ENCODE measurements at regions not wholly inside any gene's neighbourhood (a gene's known extent, or its start where the extent isn't known, plus 50 kb on each side); places are given as distances from the start of the nearest gene placed in this dataset.
A peak's percentile ranks its signal among the peaks of the same experiment; 100 is the strongest.
"Not testable (repeated sequence)": the region's sequence is repeated elsewhere in the genome, so short reads cannot be mapped to it uniquely, and the experiment has no call there.

GRCh38 chr5:163888366-163888765 lies 382.9 kb downstream of the MAT2B start:
- no peak for DNase-seq

GRCh38 chr5:163889369-163889768 lies 383.9 kb downstream of the MAT2B start:
- DNase-seq, result no peak

- no peak for DNase-seq
Measured at GRCh38 chr5:163890261-163890660, 384.8 kb downstream of the MAT2B start.

GRCh38 chr5:163893281-163893680 lies 387.9 kb downstream of the MAT2B start:
- no peak for DNase-seq

- no peak for DNase-seq
Measured at GRCh38 chr5:163894645-163895044, 389.2 kb downstream of the MAT2B start.

GRCh38 chr5:163898873-163899272 lies 393.5 kb downstream of the MAT2B start:
- DNase-seq, result no peak

- DNase-seq, result not testable (repeated sequence)
Measured at GRCh38 chr5:163907783-163908182, 402.4 kb downstream of the MAT2B start.

- DNase-seq, result no peak
Measured at GRCh38 chr5:163908253-163908652, 402.8 kb downstream of the MAT2B start.

- DNase-seq, result no peak
Measured at GRCh38 chr5:163910226-163910625, 404.8 kb downstream of the MAT2B start.

- DNase-seq, result no peak
Measured at GRCh38 chr5:163912046-163912445, 406.6 kb downstream of the MAT2B start.

- no peak for DNase-seq
Measured at GRCh38 chr5:163913548-163913947, 408.1 kb downstream of the MAT2B start.

- DNase-seq, result no peak
Measured at GRCh38 chr5:163914910-163915309, 409.5 kb downstream of the MAT2B start.

GRCh38 chr5:163915481-163915961 lies 410.1 kb downstream of the MAT2B start:
- DNase-seq, result no peak

GRCh38 chr5:163916376-163916775 lies 411.0 kb downstream of the MAT2B start:
- peak; percentile 29 for DNase-seq

- DNase-seq, result no peak
Measured at GRCh38 chr5:163916861-163917260, 411.4 kb downstream of the MAT2B start.

- DNase-seq, result no peak
Measured at GRCh38 chr5:163917747-163918146, 412.3 kb downstream of the MAT2B start.

- DNase-seq, result not testable (repeated sequence)
Measured at GRCh38 chr5:163934990-163935389, 429.6 kb downstream of the MAT2B start.

GRCh38 chr5:163938595-163938994 lies 433.2 kb downstream of the MAT2B start:
- no peak for DNase-seq

GRCh38 chr5:163941079-163941478 lies 435.7 kb downstream of the MAT2B start:
- no peak for DNase-seq

GRCh38 chr5:163943546-163943945 lies 438.1 kb downstream of the MAT2B start:
- no peak for DNase-seq

- no peak for DNase-seq
Measured at GRCh38 chr5:163944738-163945137, 439.3 kb downstream of the MAT2B start.

- DNase-seq, result no peak
Measured at GRCh38 chr5:163947848-163948666, 442.6 kb downstream of the MAT2B start.

- DNase-seq, result no peak
Measured at GRCh38 chr5:163950248-163950647, 444.8 kb downstream of the MAT2B start.

GRCh38 chr5:163951069-163951468 lies 445.6 kb downstream of the MAT2B start:
- DNase-seq, result no peak

- DNase-seq, result no peak
Measured at GRCh38 chr5:163953901-163954300, 448.5 kb downstream of the MAT2B start.

All from CD4-positive, alpha-beta T cell treated with Interleukin-17A for 1 hour (primary cell).